ENCODE measurements at regions not wholly inside any gene's neighbourhood (a gene's known extent, or its start where the extent isn't known, plus 50 kb on each side); places are given as distances from the start of the nearest gene placed in this dataset.

GRCh38 chr13:33433316-33433715, 147.8 kb upstream of the STARD13 start:
- no peaks in the 10 kb centered on the region for H3K4me1 ChIP-seq (ENCODE audit: control insufficient read depth in 4 of 4, insufficient read depth in 4 of 4, low read length in 3 of 4)
- DNase-seq (ENCODE audit: low spot score) = no peak
- no peaks in the 10 kb centered on the region for H3K27me3 ChIP-seq (ENCODE audit: control insufficient read depth in 4 of 4, insufficient read depth in 4 of 4, low read length in 3 of 4)
- no peak overlapping the region for H3K9ac ChIP-seq (ENCODE audit: low read depth in 1 of 2, low read length in 2 of 2)
- 90% methylated on average over 6 of the region's 6 CpGs for WGBS
- no peaks in the 10 kb centered on the region for H3K9me3 ChIP-seq (ENCODE audit: control insufficient read depth in 4 of 4, low read length in 3 of 4)
- no peak overlapping the region for H3K27ac ChIP-seq (ENCODE audit: low read depth in 1 of 2, low read length in 2 of 2)
- TF ChIP-seq FOXA2 (IDR thresholded peaks at IDR 0.05) (no peak), RAD21 (IDR thresholded peaks at IDR 0.05) (no peak), SP1 (IDR thresholded peaks at IDR 0.05) (no peak), GABPA (IDR thresholded peaks at IDR 0.05 in 1 of 2, conservative IDR thresholded peaks at IDR 0.05 in 1 of 2) (no peak), HNF4A (conservative IDR thresholded peaks at IDR 0.05) (no peak), FOXA1 (IDR thresholded peaks at IDR 0.05) (no peak), HNF4G (IDR thresholded peaks at IDR 0.05) (no peak)
- TF ChIP-seq, protein P1, sequence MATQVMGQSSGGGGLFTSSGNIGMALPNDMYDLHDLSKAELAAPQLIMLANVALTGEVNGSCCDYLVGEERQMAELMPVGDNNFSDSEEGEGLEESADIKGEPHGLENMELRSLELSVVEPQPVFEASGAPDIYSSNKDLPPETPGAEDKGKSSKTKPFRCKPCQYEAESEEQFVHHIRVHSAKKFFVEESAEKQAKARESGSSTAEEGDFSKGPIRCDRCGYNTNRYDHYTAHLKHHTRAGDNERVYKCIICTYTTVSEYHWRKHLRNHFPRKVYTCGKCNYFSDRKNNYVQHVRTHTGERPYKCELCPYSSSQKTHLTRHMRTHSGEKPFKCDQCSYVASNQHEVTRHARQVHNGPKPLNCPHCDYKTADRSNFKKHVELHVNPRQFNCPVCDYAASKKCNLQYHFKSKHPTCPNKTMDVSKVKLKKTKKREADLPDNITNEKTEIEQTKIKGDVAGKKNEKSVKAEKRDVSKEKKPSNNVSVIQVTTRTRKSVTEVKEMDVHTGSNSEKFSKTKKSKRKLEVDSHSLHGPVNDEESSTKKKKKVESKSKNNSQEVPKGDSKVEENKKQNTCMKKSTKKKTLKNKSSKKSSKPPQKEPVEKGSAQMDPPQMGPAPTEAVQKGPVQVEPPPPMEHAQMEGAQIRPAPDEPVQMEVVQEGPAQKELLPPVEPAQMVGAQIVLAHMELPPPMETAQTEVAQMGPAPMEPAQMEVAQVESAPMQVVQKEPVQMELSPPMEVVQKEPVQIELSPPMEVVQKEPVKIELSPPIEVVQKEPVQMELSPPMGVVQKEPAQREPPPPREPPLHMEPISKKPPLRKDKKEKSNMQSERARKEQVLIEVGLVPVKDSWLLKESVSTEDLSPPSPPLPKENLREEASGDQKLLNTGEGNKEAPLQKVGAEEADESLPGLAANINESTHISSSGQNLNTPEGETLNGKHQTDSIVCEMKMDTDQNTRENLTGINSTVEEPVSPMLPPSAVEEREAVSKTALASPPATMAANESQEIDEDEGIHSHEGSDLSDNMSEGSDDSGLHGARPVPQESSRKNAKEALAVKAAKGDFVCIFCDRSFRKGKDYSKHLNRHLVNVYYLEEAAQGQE (IDR thresholded peaks at IDR 0.05) = no peak
- TF ChIP-seq, protein P2, sequence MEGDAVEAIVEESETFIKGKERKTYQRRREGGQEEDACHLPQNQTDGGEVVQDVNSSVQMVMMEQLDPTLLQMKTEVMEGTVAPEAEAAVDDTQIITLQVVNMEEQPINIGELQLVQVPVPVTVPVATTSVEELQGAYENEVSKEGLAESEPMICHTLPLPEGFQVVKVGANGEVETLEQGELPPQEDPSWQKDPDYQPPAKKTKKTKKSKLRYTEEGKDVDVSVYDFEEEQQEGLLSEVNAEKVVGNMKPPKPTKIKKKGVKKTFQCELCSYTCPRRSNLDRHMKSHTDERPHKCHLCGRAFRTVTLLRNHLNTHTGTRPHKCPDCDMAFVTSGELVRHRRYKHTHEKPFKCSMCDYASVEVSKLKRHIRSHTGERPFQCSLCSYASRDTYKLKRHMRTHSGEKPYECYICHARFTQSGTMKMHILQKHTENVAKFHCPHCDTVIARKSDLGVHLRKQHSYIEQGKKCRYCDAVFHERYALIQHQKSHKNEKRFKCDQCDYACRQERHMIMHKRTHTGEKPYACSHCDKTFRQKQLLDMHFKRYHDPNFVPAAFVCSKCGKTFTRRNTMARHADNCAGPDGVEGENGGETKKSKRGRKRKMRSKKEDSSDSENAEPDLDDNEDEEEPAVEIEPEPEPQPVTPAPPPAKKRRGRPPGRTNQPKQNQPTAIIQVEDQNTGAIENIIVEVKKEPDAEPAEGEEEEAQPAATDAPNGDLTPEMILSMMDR (IDR thresholded peaks at IDR 0.05; ENCODE audit: low read depth, low read length, missing input control) = no peak
- TF ChIP-seq, protein P3, sequence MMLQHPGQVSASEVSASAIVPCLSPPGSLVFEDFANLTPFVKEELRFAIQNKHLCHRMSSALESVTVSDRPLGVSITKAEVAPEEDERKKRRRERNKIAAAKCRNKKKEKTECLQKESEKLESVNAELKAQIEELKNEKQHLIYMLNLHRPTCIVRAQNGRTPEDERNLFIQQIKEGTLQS (IDR thresholded peaks at IDR 0.05) = no peak
- no peak overlapping the region for H3K4me3 ChIP-seq (ENCODE audit: low read depth in 1 of 3, low read length in 3 of 3)
- no peaks in the 10 kb centered on the region for H3K36me3 ChIP-seq (ENCODE audit: control insufficient read depth in 4 of 4, insufficient read depth in 3 of 4, low read depth in 1 of 4, low read length in 3 of 4)

DNA sequence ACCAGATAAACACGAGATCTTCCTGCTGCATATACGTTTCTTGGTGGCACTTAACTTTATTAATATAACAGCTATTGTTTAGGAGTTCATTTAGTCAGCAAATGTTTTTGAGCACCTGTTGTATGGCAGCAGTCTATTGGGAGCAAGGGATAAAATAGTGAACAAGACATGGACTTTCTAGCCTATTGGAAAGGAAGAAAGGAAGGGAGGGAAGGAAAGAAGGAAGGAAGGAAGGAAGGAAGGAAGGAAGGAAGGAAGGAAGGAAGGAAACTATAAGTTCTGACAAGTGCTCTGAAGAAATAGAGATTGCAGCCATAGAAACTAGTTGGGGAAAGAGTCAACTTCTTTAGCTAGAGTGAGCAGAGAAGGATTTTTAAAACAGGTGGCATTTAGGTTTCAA, 149.1 kb upstream of the STARD13 start:
- WGBS = 86% methylated on average over 2 of the region's 2 CpGs
- Histone ChIP-seq H3K9ac (ENCODE audit: low read depth in 1 of 2, low read length in 2 of 2) (no peak overlapping the region), H3K27ac (ENCODE audit: low read depth in 1 of 2, low read length in 2 of 2) (no peak overlapping the region), H3K9me3 (ENCODE audit: control insufficient read depth in 4 of 4, low read length in 3 of 4) (no peaks in the 10 kb centered on the region), H3K36me3 (ENCODE audit: control insufficient read depth in 4 of 4, insufficient read depth in 3 of 4, low read depth in 1 of 4, low read length in 3 of 4) (no peaks in the 10 kb centered on the region), H3K4me3 (ENCODE audit: low read depth in 1 of 3, low read length in 3 of 3) (no peak overlapping the region), H3K4me1 (ENCODE audit: control insufficient read depth in 4 of 4, insufficient read depth in 4 of 4, low read length in 3 of 4) (no peaks in the 10 kb centered on the region), H3K27me3 (ENCODE audit: control insufficient read depth in 4 of 4, insufficient read depth in 4 of 4, low read length in 3 of 4) (no peaks in the 10 kb centered on the region)
- TF ChIP-seq HNF4A (conservative IDR thresholded peaks at IDR 0.05) (no peak), JUND (IDR thresholded peaks at IDR 0.05) (no peak), MAX (IDR thresholded peaks at IDR 0.05) (no peak), RAD21 (IDR thresholded peaks at IDR 0.05) (no peak), HNF4G (IDR thresholded peaks at IDR 0.05) (no peak), RXRA (IDR thresholded peaks at IDR 0.05) (no peak), YY1 (IDR thresholded peaks at IDR 0.05) (no peak)
- DNase-seq (ENCODE audit: low spot score) = no peak
